Activated CD4-positive, alpha-beta T cell treated with anti-CD3 and anti-CD28 coated beads, Interleukin-2, amount 50 U/mL, for 48 hours (primary cell): ENCODE measurements at regions not wholly inside any gene's neighbourhood (a gene's known extent, or its start where the extent isn't known, plus 50 kb on each side); places are given as distances from the start of the nearest gene placed in this dataset.

Experiments
- DNase-seq, 2 experiments: peaks; one replicate each; pipeline ENCODE4 v3.0.0-alpha.2; 2020

GRCh38 chr5:24385617-24386016 is 259.2 kb downstream of the CDH10 start:
- DNase-seq, result no peak

GRCh38 chr5:24388448-24388847 is 256.3 kb downstream of the CDH10 start:
- no peak for DNase-seq

GRCh38 chr5:24389968-24390367 is 254.8 kb downstream of the CDH10 start:
- no peak for DNase-seq

GRCh38 chr5:24391816-24392215 is 253.0 kb downstream of the CDH10 start:
- no peak for DNase-seq

- DNase-seq, result no peak
These were observed 247.2 kb downstream of the CDH10 start for GRCh38 chr5:24397601-24398000.

- no peak for DNase-seq
These were observed 243.0 kb downstream of the CDH10 start for GRCh38 chr5:24401773-24402172.

GRCh38 chr5:24407466-24407865 is 237.3 kb downstream of the CDH10 start:
- no peak for DNase-seq

- DNase-seq, result no peak
These were observed 216.4 kb downstream of the CDH10 start for GRCh38 chr5:24428345-24428744.

- DNase-seq, result no peak
These were observed 211.2 kb downstream of the CDH10 start for GRCh38 chr5:24433555-24433954.
